IMR-90 (cell line): ENCODE measurements at regions not wholly inside any gene's neighbourhood (a gene's known extent, or its start where the extent isn't known, plus 50 kb on each side); places are given as distances from the start of the nearest gene placed in this dataset.

ENCODE experiments used
- ATAC-seq: fragments of 200-7000 bp; cut with Tn5 transposase; 2 replicates; pipeline ENCODE4 v1.9.1; 2020; ENCODE audit warnings: low read depth, mild to moderate bottlenecking, moderate library complexity
- BruUV-seq: library from RNA; stranded (reverse); fragments of 400-500 nt; replicated peaks from 2 replicates; lab custom pipeline; 2021; lab: Mats Ljungman, UMichigan
- CTCF ChIA-PET: fragments of 300-600 bp; formaldehyde crosslinking; extraction: SDS; loops from one replicate; lab custom pipeline; 2021; ENCODE audit warnings: antibody characterized with exemption; lab: Yijun Ruan, JAX
- POLR2A ChIA-PET: fragments of 300-600 bp; sonication (Branson Sonifier 250); formaldehyde crosslinking; loops from one replicate; lab custom pipeline; 2022; ENCODE audit warnings: antibody characterized with exemption; ENCODE audit not compliant: unreplicated experiment; lab: Charles Lee
- DNase-seq: peaks from one replicate; pipeline ENCODE4 v3.0.0; 2013
- H2AFZ ChIP-seq: replicated peaks from 2 replicates; pipeline ENCODE3; 2013; ENCODE audit warnings: low read length, mild to moderate bottlenecking; ENCODE audit not compliant: poor library complexity
- H2AK5ac ChIP-seq: 2 replicates; pipeline ENCODE4 v1.6.1; 2013; ENCODE audit warnings: low read depth, low read length, inconsistent platforms
- H2AK9ac ChIP-seq: replicated peaks from 2 replicates; pipeline ENCODE3; 2013; ENCODE audit warnings: mild to moderate bottlenecking, low read depth, low read length, moderate library complexity; ENCODE audit not compliant: poor library complexity
- H2BK120ac ChIP-seq: 2 replicates; pipeline ENCODE4 v1.6.1; 2013; ENCODE audit warnings: low read depth, low read length, inconsistent platforms
- H2BK15ac ChIP-seq: 3 replicates; pipeline ENCODE4 v1.6.1; 2013; ENCODE audit warnings: low read depth, low read length, inconsistent platforms
- H2BK20ac ChIP-seq: 2 replicates; pipeline ENCODE4 v1.6.1; 2013; ENCODE audit warnings: low read depth, mild to moderate bottlenecking, inconsistent platforms, low read length, moderate library complexity
- H2BK5ac ChIP-seq: 2 replicates; pipeline ENCODE4 v1.6.1; 2013; ENCODE audit warnings: mild to moderate bottlenecking, low read depth, low read length, inconsistent platforms; ENCODE audit not compliant: poor library complexity, severe bottlenecking
- H3K14ac ChIP-seq: replicated peaks from 2 replicates; pipeline ENCODE4 v1.6.1; 2013; ENCODE audit warnings: low read depth, low read length, inconsistent platforms
- H3K18ac ChIP-seq: 2 replicates; pipeline ENCODE4 v1.6.1; 2013; ENCODE audit warnings: low read depth, low read length, control low read depth
- H3K23ac ChIP-seq: 2 replicates; pipeline ENCODE4 v1.6.1; 2013; ENCODE audit warnings: low read depth, low read length, inconsistent platforms
- H3K27ac ChIP-seq: 2 replicates; pipeline ENCODE4 v1.5.1; 2013; ENCODE audit warnings: mild to moderate bottlenecking, control low read depth, low read length; ENCODE audit not compliant: insufficient read depth
- H3K27me3 ChIP-seq: 2 replicates; pipeline ENCODE4 v1.6.1; 2013; ENCODE audit warnings: low read length; ENCODE audit not compliant: control insufficient read depth, insufficient read depth
- H3K36me3 ChIP-seq: 2 replicates; pipeline ENCODE4 v1.6.1; 2013; ENCODE audit warnings: low read length, mixed read lengths; ENCODE audit not compliant: control insufficient read depth, insufficient read depth
- H3K4ac ChIP-seq: 2 replicates; pipeline ENCODE4 v1.6.1; 2013; ENCODE audit warnings: low read depth, low read length, inconsistent platforms
- H3K4me1 ChIP-seq: 2 replicates; pipeline ENCODE4 v1.6.1; 2013; ENCODE audit warnings: low read length, mixed read lengths; ENCODE audit not compliant: control insufficient read depth, insufficient read depth
- H3K4me2 ChIP-seq: 2 replicates; pipeline ENCODE4 v1.6.1; 2013; ENCODE audit warnings: low read depth, mild to moderate bottlenecking, control low read depth, low read length, moderate library complexity
- H3K4me3 ChIP-seq: 2 replicates; pipeline ENCODE4 v1.5.1; 2013; ENCODE audit warnings: low read depth, mild to moderate bottlenecking, control low read depth, low read length, moderate library complexity; ENCODE audit not compliant: insufficient read depth
- H3K56ac ChIP-seq: 2 replicates; pipeline ENCODE4 v1.6.1; 2013; ENCODE audit warnings: low read length, inconsistent platforms; ENCODE audit not compliant: insufficient read depth; ENCODE audit errors: extremely low read depth
- H3K79me1 ChIP-seq, 2 experiments: 2 replicates each; pipeline ENCODE4 v1.6.1; 2013; ENCODE audit warnings: low read length in 2 of 2, inconsistent platforms in 1 of 2, low read depth in 1 of 2
- H3K9ac ChIP-seq: 2 replicates; pipeline ENCODE4 v1.6.1; 2013; ENCODE audit warnings: low read depth, low read length, control low read depth
- H3K9me1 ChIP-seq: 2 replicates; pipeline ENCODE4 v1.6.1; 2013; ENCODE audit warnings: low read length, inconsistent platforms; ENCODE audit not compliant: insufficient read depth
- H3K9me3 ChIP-seq: 2 replicates; pipeline ENCODE4 v1.6.1; 2013; ENCODE audit warnings: low read length; ENCODE audit not compliant: control insufficient read depth, insufficient read depth
- H4K20me1 ChIP-seq: 2 replicates; pipeline ENCODE4 v1.6.1; 2013; ENCODE audit warnings: low read length, inconsistent platforms; ENCODE audit not compliant: insufficient read depth
- H4K5ac ChIP-seq: 2 replicates; pipeline ENCODE4 v1.6.1; 2013; ENCODE audit warnings: mild to moderate bottlenecking, low read depth, low read length, control low read depth
- H4K8ac ChIP-seq, 2 experiments: 2 replicates each; pipeline ENCODE4 v1.6.1; 2013; ENCODE audit warnings: low read depth in 2 of 2, low read length in 2 of 2, control low read depth in 1 of 2, inconsistent platforms in 1 of 2
- H4K91ac ChIP-seq: 2 replicates; pipeline ENCODE4 v1.6.1; 2013; ENCODE audit warnings: low read depth, low read length, inconsistent platforms; ENCODE audit not compliant: insufficient read depth
- BHLHE40 ChIP-seq: fragments of 150-350 bp; IDR thresholded peaks from 2 replicates; pipeline ENCODE4 v1.6.1; 2016; ENCODE audit warnings: mild to moderate bottlenecking, low read depth, low read length
- CEBPB ChIP-seq: IDR thresholded peaks from 2 replicates; pipeline ENCODE4 v1.6.1; 2012; ENCODE audit warnings: low read depth, low read length, improper control_type of control experiment
- CHD1 ChIP-seq: IDR thresholded peaks from 2 replicates; pipeline ENCODE4 v1.6.1; 2012; ENCODE audit warnings: low read depth, low read length, improper control_type of control experiment
- ELK1 ChIP-seq: fragments of 150-350 bp; IDR thresholded peaks from 2 replicates; pipeline ENCODE4 v1.6.1; 2016; ENCODE audit warnings: low read depth, mild to moderate bottlenecking, low read length, moderate library complexity, borderline replicate concordance
- FOS ChIP-seq: fragments of 150-350 bp; IDR thresholded peaks from 2 replicates; pipeline ENCODE4 v1.6.1; 2016; ENCODE audit warnings: low read depth, low read length
- MAFK ChIP-seq: IDR thresholded peaks from 2 replicates; pipeline ENCODE4 v1.6.1; 2012; ENCODE audit warnings: low read depth, low read length, improper control_type of control experiment
- MAZ ChIP-seq: IDR thresholded peaks from 2 replicates; pipeline ENCODE4 v1.6.1; 2012; ENCODE audit warnings: low read depth, mild to moderate bottlenecking, low read length, improper control_type of control experiment, moderate library complexity, borderline replicate concordance
- MXI1 ChIP-seq: IDR thresholded peaks from 2 replicates; pipeline ENCODE4 v1.6.1; 2012; ENCODE audit warnings: low read depth, mild to moderate bottlenecking, low read length, moderate library complexity, borderline replicate concordance
- NFE2L2 ChIP-seq: fragments of 150-350 bp; IDR thresholded peaks from 2 replicates; pipeline ENCODE4 v1.6.1; 2016; ENCODE audit warnings: low read depth, mild to moderate bottlenecking, low read length
- POLR2A ChIP-seq: IDR thresholded peaks from 2 replicates; pipeline ENCODE4 v1.6.1; 2012; ENCODE audit warnings: mild to moderate bottlenecking, low read depth, low read length
- RAD21 ChIP-seq: IDR thresholded peaks from 2 replicates; pipeline ENCODE4 v1.6.1; 2012; ENCODE audit warnings: low read length, improper control_type of control experiment
- RCOR1 ChIP-seq: IDR thresholded peaks from 2 replicates; pipeline ENCODE4 v1.6.1; 2012; ENCODE audit warnings: mild to moderate bottlenecking, low read length, improper control_type of control experiment; ENCODE audit not compliant: insufficient replicate concordance
- RFX5 ChIP-seq: IDR thresholded peaks from 2 replicates; pipeline ENCODE4 v1.8.0; 2012; ENCODE audit warnings: low read depth, mild to moderate bottlenecking, low read length, moderate library complexity
- SMC3 ChIP-seq: fragments of 150-350 bp; IDR thresholded peaks from 2 replicates; pipeline ENCODE4 v1.6.1; 2016; ENCODE audit warnings: low read depth, mild to moderate bottlenecking, antibody characterized with exemption, low read length, moderate library complexity
- USF2 ChIP-seq: fragments of 150-350 bp; IDR thresholded peaks from 2 replicates; pipeline ENCODE4 v1.6.1; 2017; ENCODE audit warnings: mild to moderate bottlenecking, antibody characterized with exemption, low read length, low read depth
- WGBS, 2 experiments: methylation state at CpG; one replicate each; pipeline versions ENCODE4 v1.1.5 to v1.1.7; 2013; ENCODE audit warnings: missing lambda C conversion rate in 2 of 2; ENCODE audit not compliant: insufficient read length in 1 of 2; ENCODE audit errors: extremely low coverage in 2 of 2; 5-methylcytosine and 5-hydroxymethylcytosine counted together
- dilution Hi-C: fragments of 300-500 bp; cut with HindIII; formaldehyde crosslinking; loops from one replicate; pipeline ENCODE4 v1.14.3; 2018; ENCODE audit warnings: low sequenced_read_pairs; ENCODE audit not compliant: unreplicated experiment
- in situ Hi-C: fragments of 300-500 bp; cut with MboI; formaldehyde crosslinking; loops from 3 replicates; pipeline ENCODE4 v1.14.3; 2019; ENCODE audit warnings: low sequenced_read_pairs, inconsistent platforms, mixed read lengths
- intact Hi-C: fragments of 100-400 bp; cut with micrococcal nuclease; formaldehyde crosslinking; loops from 2 replicates; pipeline ENCODE4 v1.10.0; 2022
- TF ChIP-seq, protein P1 (sequence below): conservative IDR thresholded peaks from 2 replicates; pipeline ENCODE4 v1.5.1; 2012; ENCODE audit warnings: mild to moderate bottlenecking, low read depth, low read length, improper control_type of control experiment

DNA sequence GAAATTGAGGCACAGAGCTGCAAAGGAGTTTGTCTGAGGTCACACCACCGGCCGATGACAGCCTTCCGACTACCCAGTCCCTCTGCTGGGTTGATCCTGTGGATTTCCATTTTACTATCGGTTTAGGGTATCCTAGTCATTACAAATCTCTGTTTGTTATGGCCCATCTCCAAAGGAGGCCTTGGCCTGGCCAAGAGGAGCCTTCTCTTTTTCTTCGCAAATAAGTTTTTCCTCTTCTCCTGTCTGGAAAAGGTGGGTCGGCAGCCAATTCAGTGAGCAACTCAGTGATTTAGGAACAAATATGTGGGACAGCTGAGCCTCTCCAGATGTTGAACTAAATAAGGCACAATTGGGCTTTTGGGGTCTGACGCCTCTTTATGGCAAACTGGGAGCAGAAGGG is 169.2 kb upstream of the RBPJ start:
- peak overlapping the region; percentile 92 for H2BK120ac ChIP-seq
- peak overlapping the region; percentile 73 for H2BK15ac ChIP-seq
- POLR2A ChIA-PET, result no interaction called here
- H3K18ac ChIP-seq, result peak overlapping the region; percentile 34
- H3K4ac ChIP-seq, result peak overlapping the region; percentile 64
- no peak overlapping the region for H3K4me3 ChIP-seq
- H2AK5ac ChIP-seq, result peak overlapping the region; percentile 55
- peaks cover 16% of the 10 kb centered on the region for H3K4me1 ChIP-seq
- H2AFZ ChIP-seq, result peak overlapping the region; percentile 52
- BruUV-seq, result no TSS peak
- peak overlapping the region; percentile 85 for H2BK20ac ChIP-seq
- peak overlapping the region; percentile 41 for H3K14ac ChIP-seq
- H3K9me3 ChIP-seq, result no peaks in the 10 kb centered on the region; the same call in 1 of the 2 replicates
- H2BK5ac ChIP-seq, result peak overlapping the region; percentile 65
- peak overlapping the region; percentile 86 for H4K91ac ChIP-seq
- WGBS, 2 experiments, result 0% methylated on average over 1 of the region's 7 CpGs; no CpG with 5 or more reads in 1 of the 2 experiments
- TF ChIP-seq FOS (no peak), NFE2L2 (no peak), POLR2A (no peak), CEBPB (no peak), MAFK (no peak), CHD1 (no peak), RAD21 (no peak), SMC3 (no peak), MXI1 (no peak), BHLHE40 (no peak), ELK1 (no peak), MAZ (no peak), USF2 (no peak), RCOR1 (no peak), RFX5 (no peak)
- TF ChIP-seq, protein P1, sequence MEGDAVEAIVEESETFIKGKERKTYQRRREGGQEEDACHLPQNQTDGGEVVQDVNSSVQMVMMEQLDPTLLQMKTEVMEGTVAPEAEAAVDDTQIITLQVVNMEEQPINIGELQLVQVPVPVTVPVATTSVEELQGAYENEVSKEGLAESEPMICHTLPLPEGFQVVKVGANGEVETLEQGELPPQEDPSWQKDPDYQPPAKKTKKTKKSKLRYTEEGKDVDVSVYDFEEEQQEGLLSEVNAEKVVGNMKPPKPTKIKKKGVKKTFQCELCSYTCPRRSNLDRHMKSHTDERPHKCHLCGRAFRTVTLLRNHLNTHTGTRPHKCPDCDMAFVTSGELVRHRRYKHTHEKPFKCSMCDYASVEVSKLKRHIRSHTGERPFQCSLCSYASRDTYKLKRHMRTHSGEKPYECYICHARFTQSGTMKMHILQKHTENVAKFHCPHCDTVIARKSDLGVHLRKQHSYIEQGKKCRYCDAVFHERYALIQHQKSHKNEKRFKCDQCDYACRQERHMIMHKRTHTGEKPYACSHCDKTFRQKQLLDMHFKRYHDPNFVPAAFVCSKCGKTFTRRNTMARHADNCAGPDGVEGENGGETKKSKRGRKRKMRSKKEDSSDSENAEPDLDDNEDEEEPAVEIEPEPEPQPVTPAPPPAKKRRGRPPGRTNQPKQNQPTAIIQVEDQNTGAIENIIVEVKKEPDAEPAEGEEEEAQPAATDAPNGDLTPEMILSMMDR, result no peak
- peak overlapping the region; percentile 82 to 84 for H4K8ac ChIP-seq
- dilution Hi-C loops (no loop called here), intact Hi-C loops (no loop called here), in situ Hi-C loops (no loop called here)
- H3K56ac ChIP-seq, result peak overlapping the region; percentile 14; the same call in 1 of the 2 replicates
- H3K27me3 ChIP-seq, result no peaks in the 10 kb centered on the region
- peaks cover 10% of the 10 kb centered on the region for H3K9me1 ChIP-seq
- ATAC-seq (no peak), DNase-seq (peak; percentile 47)
- no peaks in the 10 kb centered on the region for H3K79me1 ChIP-seq
- H3K27ac ChIP-seq, result peak overlapping the region; percentile 53
- no peak overlapping the region for H3K9ac ChIP-seq
- no peaks in the 10 kb centered on the region for H3K36me3 ChIP-seq
- H2AK9ac ChIP-seq, result peak overlapping the region; percentile 1
- CTCF ChIA-PET, result interaction anchor here (1.5 kb wide), 1 partner anchor 10 kb away, joined by 4 read pairs; no protein-coding TSS in a partner anchor
- peak overlapping the region; percentile 40; the same call in 1 of the 2 replicates for H3K23ac ChIP-seq
- no peaks in the 10 kb centered on the region for H4K20me1 ChIP-seq
- no peak overlapping the region for H3K4me2 ChIP-seq
- H4K5ac ChIP-seq, result peak overlapping the region; percentile 76
